Activated B cell treated with CpG ODN at 0.5 μM for 24 hours (primary cell): ENCODE measurements at regions not wholly inside any gene's neighbourhood (a gene's known extent, or its start where the extent isn't known, plus 50 kb on each side); places are given as distances from the start of the nearest gene placed in this dataset.

ENCODE experiments used
- ATAC-seq: fragments of 200-7000 bp; cut with Tn5 transposase; one replicate; pipeline ENCODE4 v1.10.0; 2021; ENCODE audit warnings: low read depth, mild to moderate bottlenecking, moderate library complexity
- CTCF ChIA-PET: fragments of 350-600 bp; sonication (Branson Sonifier 250); formaldehyde crosslinking; loops from one replicate; lab custom pipeline; 2021; ENCODE audit warnings: antibody characterized with exemption; lab: Charles Lee
- POLR2A ChIA-PET: fragments of 350-600 bp; sonication (Branson Sonifier 250); formaldehyde crosslinking; loops from one replicate; lab custom pipeline; 2021; ENCODE audit warnings: antibody characterized with exemption; lab: Charles Lee
- DNase-seq: peaks from one replicate; pipeline ENCODE4 v3.0.0; 2022
- H3K27ac Mint-ChIP-seq: one replicate; pipeline ENCODE4 v1.8.0; 2020; ENCODE audit warnings: mixed read lengths
- H3K27me3 Mint-ChIP-seq: one replicate; pipeline ENCODE4 v1.8.0; 2021; ENCODE audit warnings: mixed read lengths
- H3K36me3 Mint-ChIP-seq: one replicate; pipeline ENCODE4 v1.8.0; 2021; ENCODE audit warnings: low read depth, mixed read lengths
- H3K4me1 Mint-ChIP-seq: one replicate; pipeline ENCODE4 v1.8.0; 2021; ENCODE audit warnings: mixed read lengths
- H3K4me3 Mint-ChIP-seq: one replicate; pipeline ENCODE4 v1.8.0; 2020; ENCODE audit warnings: mild to moderate bottlenecking, mixed read lengths
- H3K9me3 Mint-ChIP-seq: one replicate; pipeline ENCODE4 v1.8.0; 2020; ENCODE audit warnings: mixed read lengths
- intact Hi-C: fragments of 100-400 bp; cut with micrococcal nuclease; formaldehyde crosslinking; loops from one replicate; pipeline ENCODE4 v1.15.1; 2024
- TF ChIP-seq, protein P1 (sequence below): fragments of 200-600 bp; IDR thresholded peaks from one replicate; pipeline ENCODE4 v1.8.0; 2022; ENCODE audit warnings: antibody characterized with exemption, mild to moderate bottlenecking

DNA sequence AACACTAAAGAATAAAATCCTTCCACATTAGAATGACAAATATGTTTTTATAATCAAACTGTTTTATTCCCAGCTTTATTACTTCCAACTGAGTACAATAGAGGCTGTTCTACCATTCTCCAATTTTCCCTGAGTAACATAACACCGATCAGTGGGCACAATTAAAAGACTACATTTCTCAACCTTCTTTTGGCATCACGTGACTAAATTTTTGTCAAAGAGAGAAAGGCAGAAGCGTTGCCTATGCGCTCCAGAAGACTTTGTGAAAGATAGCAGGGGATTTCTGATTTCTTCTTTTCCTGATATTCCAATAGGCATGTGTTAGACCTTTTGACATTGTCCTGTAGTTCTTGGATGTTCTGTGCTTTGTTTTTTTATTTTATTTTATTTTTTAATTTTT is 1705.6 kb upstream of the PCDH7 start:
- Mint-ChIP-seq H3K27ac (no peak overlapping the region), H3K4me3 (no peak overlapping the region), H3K9me3 (peaks cover 11% of the 10 kb centered on the region), H3K4me1 (no peaks in the 10 kb centered on the region), H3K27me3 (no peaks in the 10 kb centered on the region), H3K36me3 (no peaks in the 10 kb centered on the region)
- DNase-seq (no peak), ATAC-seq (no peak)
- TF ChIP-seq, protein P1, sequence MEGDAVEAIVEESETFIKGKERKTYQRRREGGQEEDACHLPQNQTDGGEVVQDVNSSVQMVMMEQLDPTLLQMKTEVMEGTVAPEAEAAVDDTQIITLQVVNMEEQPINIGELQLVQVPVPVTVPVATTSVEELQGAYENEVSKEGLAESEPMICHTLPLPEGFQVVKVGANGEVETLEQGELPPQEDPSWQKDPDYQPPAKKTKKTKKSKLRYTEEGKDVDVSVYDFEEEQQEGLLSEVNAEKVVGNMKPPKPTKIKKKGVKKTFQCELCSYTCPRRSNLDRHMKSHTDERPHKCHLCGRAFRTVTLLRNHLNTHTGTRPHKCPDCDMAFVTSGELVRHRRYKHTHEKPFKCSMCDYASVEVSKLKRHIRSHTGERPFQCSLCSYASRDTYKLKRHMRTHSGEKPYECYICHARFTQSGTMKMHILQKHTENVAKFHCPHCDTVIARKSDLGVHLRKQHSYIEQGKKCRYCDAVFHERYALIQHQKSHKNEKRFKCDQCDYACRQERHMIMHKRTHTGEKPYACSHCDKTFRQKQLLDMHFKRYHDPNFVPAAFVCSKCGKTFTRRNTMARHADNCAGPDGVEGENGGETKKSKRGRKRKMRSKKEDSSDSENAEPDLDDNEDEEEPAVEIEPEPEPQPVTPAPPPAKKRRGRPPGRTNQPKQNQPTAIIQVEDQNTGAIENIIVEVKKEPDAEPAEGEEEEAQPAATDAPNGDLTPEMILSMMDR = no peak
- intact Hi-C loops = no loop called here
- CTCF ChIA-PET = no interaction called here
- POLR2A ChIA-PET = no interaction called here

DNA sequence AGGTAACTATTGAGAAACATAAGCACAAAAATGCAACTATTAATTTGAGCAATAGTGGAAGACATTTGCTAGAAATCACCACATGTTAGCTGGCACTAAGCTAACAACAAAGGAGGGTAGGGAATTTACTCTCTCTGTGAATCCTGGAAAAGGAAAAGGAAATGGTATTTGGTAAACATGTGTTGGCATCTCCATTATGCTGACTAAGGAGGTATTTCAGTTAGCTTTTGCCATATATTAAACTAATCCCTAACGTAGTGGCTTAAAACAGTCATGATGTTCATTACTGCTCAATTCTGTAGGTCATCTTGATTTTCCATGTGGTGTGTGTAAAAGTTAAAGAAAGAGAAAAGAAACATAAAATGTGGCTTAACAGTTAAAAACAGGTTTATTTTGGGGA is 1686.5 kb upstream of the PCDH7 start:
- no peaks in the 10 kb centered on the region for H3K36me3 Mint-ChIP-seq
- intact Hi-C loops = no loop called here
- no peaks in the 10 kb centered on the region for H3K4me1 Mint-ChIP-seq
- DNase-seq = no peak
- no peak overlapping the region for H3K27ac Mint-ChIP-seq
- H3K4me3 Mint-ChIP-seq = no peak overlapping the region
- no peaks in the 10 kb centered on the region for H3K27me3 Mint-ChIP-seq
- CTCF ChIA-PET = no interaction called here
- TF ChIP-seq, protein P1 = no peak
- ATAC-seq = no peak
- peaks cover 10% of the 10 kb centered on the region for H3K9me3 Mint-ChIP-seq
- POLR2A ChIA-PET = no interaction called here

DNA sequence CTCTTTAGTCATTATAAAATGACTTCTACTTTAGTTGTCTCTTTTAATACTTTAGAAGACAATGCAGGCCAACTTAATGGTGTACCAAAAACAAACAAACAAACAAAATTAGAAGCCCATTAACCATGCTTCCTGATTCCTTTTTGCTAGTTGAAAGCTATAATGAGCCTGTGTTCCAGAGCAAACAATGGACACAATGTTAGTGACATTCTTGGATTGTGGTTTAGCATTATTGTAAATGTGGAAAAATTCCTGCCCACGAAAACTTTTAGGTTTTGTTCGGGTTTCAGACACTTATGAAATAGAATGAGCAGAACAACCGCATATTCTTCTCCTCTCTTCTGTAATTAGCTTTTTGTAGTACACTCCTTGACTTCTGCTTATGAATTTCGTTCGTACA is 1682.7 kb upstream of the PCDH7 start:
- peaks cover 7% of the 10 kb centered on the region for H3K9me3 Mint-ChIP-seq
- DNase-seq = no peak
- ATAC-seq = no peak
- no peak overlapping the region for H3K27ac Mint-ChIP-seq
- no peaks in the 10 kb centered on the region for H3K36me3 Mint-ChIP-seq
- ChIA-PET CTCF (no interaction called here), POLR2A (no interaction called here)
- H3K4me3 Mint-ChIP-seq = no peak overlapping the region
- no peaks in the 10 kb centered on the region for H3K27me3 Mint-ChIP-seq
- TF ChIP-seq, protein P1 = no peak
- H3K4me1 Mint-ChIP-seq = no peaks in the 10 kb centered on the region
- intact Hi-C loops = no loop called here

DNA sequence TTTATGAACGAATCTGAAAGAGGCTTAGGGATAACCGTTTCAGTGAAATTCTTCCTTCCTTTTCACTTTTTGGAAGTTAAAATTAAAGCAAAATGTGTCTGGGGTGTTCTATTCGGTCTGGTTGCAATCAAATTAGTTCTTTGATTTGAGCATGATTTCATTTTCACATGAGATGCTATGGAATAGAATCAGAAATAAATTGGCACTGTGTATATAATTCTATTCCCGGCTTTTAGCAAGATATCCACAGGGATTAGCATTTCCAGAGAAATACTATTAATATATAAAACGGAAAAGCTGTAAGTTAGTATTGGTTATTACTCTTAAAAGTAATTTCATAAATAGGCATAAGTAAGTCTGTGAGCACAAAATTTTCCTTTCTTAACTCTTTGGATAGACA is 1676.8 kb upstream of the PCDH7 start:
- CTCF ChIA-PET = no interaction called here
- Mint-ChIP-seq H3K27ac (no peak overlapping the region), H3K27me3 (no peaks in the 10 kb centered on the region), H3K4me1 (no peaks in the 10 kb centered on the region), H3K9me3 (peaks cover 2% of the 10 kb centered on the region), H3K36me3 (no peaks in the 10 kb centered on the region), H3K4me3 (no peak overlapping the region)
- ATAC-seq (no peak), DNase-seq (no peak)
- intact Hi-C loops = no loop called here
- POLR2A ChIA-PET = no interaction called here
- TF ChIP-seq, protein P1 = no peak

DNA sequence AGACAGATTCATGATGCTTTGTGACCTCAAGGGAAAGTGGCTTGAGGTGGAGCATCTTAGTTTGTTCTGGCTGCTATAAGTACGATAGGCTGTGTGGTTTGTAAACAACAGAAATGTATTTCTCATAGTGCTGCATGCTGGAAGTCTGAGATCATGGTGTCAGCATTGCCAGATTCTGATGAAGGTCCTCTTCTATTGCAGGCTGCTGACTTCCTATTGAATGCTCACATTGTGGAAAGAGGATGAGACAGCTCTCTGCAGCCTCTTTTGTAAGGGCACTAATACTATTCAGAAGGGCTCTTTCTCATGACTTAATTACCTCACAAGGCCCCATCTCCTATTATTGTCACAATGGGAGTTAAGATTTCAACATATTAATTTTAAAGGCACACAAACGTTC is 1674.0 kb upstream of the PCDH7 start:
- DNase-seq (no peak), ATAC-seq (no peak)
- TF ChIP-seq, protein P1 = no peak
- H3K36me3 Mint-ChIP-seq = no peaks in the 10 kb centered on the region
- H3K4me3 Mint-ChIP-seq = no peak overlapping the region
- POLR2A ChIA-PET = no interaction called here
- peaks cover 2% of the 10 kb centered on the region for H3K9me3 Mint-ChIP-seq
- CTCF ChIA-PET = no interaction called here
- H3K27ac Mint-ChIP-seq = no peak overlapping the region
- H3K27me3 Mint-ChIP-seq = no peaks in the 10 kb centered on the region
- no peaks in the 10 kb centered on the region for H3K4me1 Mint-ChIP-seq
- intact Hi-C loops = no loop called here
